B cell (primary cell): ENCODE measurements at regions not wholly inside any gene's neighbourhood (a gene's known extent, or its start where the extent isn't known, plus 50 kb on each side); places are given as distances from the start of the nearest gene placed in this dataset.

ENCODE experiments used
- ATAC-seq: fragments of 200-7000 bp; cut with Tn5 transposase; one replicate; pipeline ENCODE4 v1.10.0; 2021; ENCODE audit warnings: low read depth, mild to moderate bottlenecking, moderate number of reproducible peaks, moderate library complexity
- CTCF ChIA-PET: fragments of 350-600 bp; sonication (Branson Sonifier 250); formaldehyde crosslinking; loops from one replicate; lab custom pipeline; 2021; ENCODE audit warnings: antibody characterized with exemption, inconsistent platforms; lab: Charles Lee
- POLR2A ChIA-PET: fragments of 350-600 bp; sonication (Branson Sonifier 250); formaldehyde crosslinking; loops from one replicate; lab custom pipeline; 2021; ENCODE audit warnings: antibody characterized with exemption; lab: Charles Lee
- DNase-seq: peaks from one replicate; pipeline ENCODE4 v3.0.0; 2013
- H2AFZ ChIP-seq: 2 replicates; pipeline ENCODE4 v1.6.1; 2012; ENCODE audit warnings: mild to moderate bottlenecking, low read depth, low read length; ENCODE audit not compliant: insufficient read depth, poor library complexity, severe bottlenecking
- H3K27ac ChIP-seq, 2 donors: 1 replicate in 1 of 2; 2 replicates in 1 of 2; pipeline ENCODE4 v1.5.1; 2012 to 2013; ENCODE audit warnings: low read length in 2 of 2, mild to moderate bottlenecking in 2 of 2, moderate library complexity in 1 of 2
- H3K27me3 ChIP-seq, 4 experiments: fragments of 200-600 bp in 1 of 4; sonication (generic) in 1 of 4; replicated peaks in 1 of 4; 1 replicate in 2 of 4; 2 replicates in 2 of 4; pipeline versions ENCODE4 v1.6.1 to v1.7.0; 2013 to 2016; ENCODE audit warnings: low read length in 3 of 4, mild to moderate bottlenecking in 2 of 4, mixed read lengths in 1 of 4, moderate library complexity in 1 of 4; ENCODE audit not compliant: insufficient read depth in 4 of 4, control insufficient read depth in 3 of 4; ENCODE audit errors: control extremely low read depth in 1 of 4
- H3K36me3 ChIP-seq, 2 experiments: replicated peaks in 1 of 2; 1 replicate in 1 of 2; 2 replicates in 1 of 2; pipeline versions ENCODE4 v1.6.1 to v1.7.1; 2013; ENCODE audit warnings: low read length in 1 of 2; ENCODE audit not compliant: insufficient read depth in 2 of 2, control insufficient read depth in 1 of 2; ENCODE audit errors: control extremely low read depth in 1 of 2, extremely low read depth in 1 of 2
- H3K4me1 ChIP-seq, 2 donors: fragments of 200-600 bp in 1 of 2; sonication (generic) in 1 of 2; 1 replicate in 1 of 2; 2 replicates in 1 of 2; pipeline versions ENCODE4 v1.5.1 to v1.6.1; 2013 to 2017; ENCODE audit warnings: low read length in 2 of 2; ENCODE audit not compliant: control insufficient read depth in 2 of 2, insufficient read depth in 2 of 2
- H3K4me2 ChIP-seq: replicated peaks from 2 replicates; pipeline ENCODE3; 2012; ENCODE audit warnings: mild to moderate bottlenecking, low read depth, low read length; ENCODE audit not compliant: poor library complexity, severe bottlenecking
- H3K4me3 ChIP-seq, 5 experiments: fragments of 200-600 bp in 1 of 5; sonication (generic) in 1 of 5; 1 replicate in 3 of 5; 2 replicates in 2 of 5; pipeline versions ENCODE4 v1.5.1 to v1.7.0; 2011 to 2016; ENCODE audit warnings: low read length in 4 of 5, mild to moderate bottlenecking in 4 of 5, low read depth in 2 of 5, control low read depth in 1 of 5, moderate library complexity in 1 of 5; ENCODE audit not compliant: insufficient read depth in 1 of 5; ENCODE audit errors: control extremely low read depth in 1 of 5, extremely low read depth in 1 of 5
- H3K79me2 ChIP-seq: fragments of 200-600 bp; sonication (generic); one replicate; pipeline ENCODE4 v1.6.0; 2016; ENCODE audit warnings: low read length; ENCODE audit not compliant: control insufficient read depth, insufficient read depth
- H3K9ac ChIP-seq: fragments of 200-600 bp; sonication (generic); 2 replicates; pipeline ENCODE4 v1.6.1; 2017; ENCODE audit warnings: mild to moderate bottlenecking, low read length, moderate library complexity
- H3K9me3 ChIP-seq, 3 donors: one replicate each; pipeline versions ENCODE4 v1.6.1 to v1.7.1; 2013; ENCODE audit warnings: low read length in 2 of 3; ENCODE audit not compliant: control insufficient read depth in 2 of 3, insufficient read depth in 1 of 3; ENCODE audit errors: control extremely low read depth in 1 of 3
- H4K20me1 ChIP-seq: 2 replicates; pipeline ENCODE4 v1.6.0; 2012; ENCODE audit warnings: mild to moderate bottlenecking, low read length; ENCODE audit not compliant: insufficient read depth, control insufficient read depth, poor library complexity, severe bottlenecking
- H3K27ac Mint-ChIP-seq: one replicate; pipeline ENCODE4 v1.8.0; 2021; ENCODE audit warnings: mixed read lengths
- H3K27me3 Mint-ChIP-seq: one replicate; pipeline ENCODE4 v1.8.0; 2021; ENCODE audit warnings: mixed read lengths
- H3K4me1 Mint-ChIP-seq: one replicate; pipeline ENCODE4 v1.8.0; 2021; ENCODE audit warnings: mixed read lengths
- H3K4me3 Mint-ChIP-seq: one replicate; pipeline ENCODE4 v1.8.0; 2021; ENCODE audit warnings: mixed read lengths
- H3K9me3 Mint-ChIP-seq: one replicate; pipeline ENCODE4 v1.8.0; 2022; ENCODE audit warnings: mixed read lengths; ENCODE audit not compliant: insufficient read depth
- EZH2 ChIP-seq: IDR thresholded peaks from 2 replicates; pipeline ENCODE4 v1.6.1; 2012; ENCODE audit warnings: borderline replicate concordance, low read depth, mild to moderate bottlenecking, moderate library complexity, low read length; ENCODE audit not compliant: insufficient read depth, poor library complexity, severe bottlenecking
- WGBS: methylation state at CpG from one replicate; pipeline ENCODE4 v1.1.5; 2013; ENCODE audit warnings: missing lambda C conversion rate; ENCODE audit not compliant: insufficient coverage; 5-methylcytosine and 5-hydroxymethylcytosine counted together
- intact Hi-C: fragments of 100-400 bp; cut with micrococcal nuclease; formaldehyde crosslinking; loops from one replicate; pipeline ENCODE4 v1.10.0; 2022
- TF ChIP-seq, protein P1 (sequence below): fragments of 200-600 bp; IDR thresholded peaks from one replicate; pipeline ENCODE4 v1.8.0; 2022; ENCODE audit warnings: antibody characterized with exemption, mild to moderate bottlenecking

- Histone ChIP-seq H2AFZ (no peak overlapping the region), H3K4me2 (no peak overlapping the region), H3K27me3 (peaks cover 0 to 5% (median 0%) of the 10 kb centered on the region in 4 experiments), H3K79me2 (no peaks in the 10 kb centered on the region), H3K27ac (no peak overlapping the region), H3K36me3 (no peaks in the 10 kb centered on the region), H3K4me3 (no peak overlapping the region), H3K9ac (no peak overlapping the region), H3K4me1 (no peaks in the 10 kb centered on the region), H3K9me3 (no peaks in the 10 kb centered on the region), H4K20me1 (no peaks in the 10 kb centered on the region)
- intact Hi-C loops = no loop called here
- CTCF ChIA-PET = no interaction called here
- no peak for ATAC-seq
- DNase-seq = no peak
- POLR2A ChIA-PET = no interaction called here
- no peak overlapping the region for H3K27ac Mint-ChIP-seq
- H3K27me3 Mint-ChIP-seq = peaks cover 26% of the 10 kb centered on the region
- no peak for TF ChIP-seq EZH2
- TF ChIP-seq, protein P1, sequence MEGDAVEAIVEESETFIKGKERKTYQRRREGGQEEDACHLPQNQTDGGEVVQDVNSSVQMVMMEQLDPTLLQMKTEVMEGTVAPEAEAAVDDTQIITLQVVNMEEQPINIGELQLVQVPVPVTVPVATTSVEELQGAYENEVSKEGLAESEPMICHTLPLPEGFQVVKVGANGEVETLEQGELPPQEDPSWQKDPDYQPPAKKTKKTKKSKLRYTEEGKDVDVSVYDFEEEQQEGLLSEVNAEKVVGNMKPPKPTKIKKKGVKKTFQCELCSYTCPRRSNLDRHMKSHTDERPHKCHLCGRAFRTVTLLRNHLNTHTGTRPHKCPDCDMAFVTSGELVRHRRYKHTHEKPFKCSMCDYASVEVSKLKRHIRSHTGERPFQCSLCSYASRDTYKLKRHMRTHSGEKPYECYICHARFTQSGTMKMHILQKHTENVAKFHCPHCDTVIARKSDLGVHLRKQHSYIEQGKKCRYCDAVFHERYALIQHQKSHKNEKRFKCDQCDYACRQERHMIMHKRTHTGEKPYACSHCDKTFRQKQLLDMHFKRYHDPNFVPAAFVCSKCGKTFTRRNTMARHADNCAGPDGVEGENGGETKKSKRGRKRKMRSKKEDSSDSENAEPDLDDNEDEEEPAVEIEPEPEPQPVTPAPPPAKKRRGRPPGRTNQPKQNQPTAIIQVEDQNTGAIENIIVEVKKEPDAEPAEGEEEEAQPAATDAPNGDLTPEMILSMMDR = no peak
- H3K4me1 Mint-ChIP-seq = no peaks in the 10 kb centered on the region
- no peaks in the 10 kb centered on the region for H3K9me3 Mint-ChIP-seq
- H3K4me3 Mint-ChIP-seq = no peak overlapping the region
- WGBS = 94% methylated on average over 2 of the region's 2 CpGs
Measured at GRCh38 chr4:138857416-138857815, 158.2 kb upstream of the NOCT start.

GRCh38 chr4:138852681-138853080 lies 162.9 kb upstream of the NOCT start:
- no CpG with 5 or more reads among the region's 2 CpGs for WGBS
- no peaks in the 10 kb centered on the region for H3K9me3 Mint-ChIP-seq
- H3K4me3 ChIP-seq = no peak overlapping the region
- ChIA-PET POLR2A (no interaction called here), CTCF (interaction anchor here (1.9 kb wide), 1 partner anchor 19 kb away, joined by 7 read pairs; no protein-coding TSS in a partner anchor)
- DNase-seq (no peak), ATAC-seq (no peak)
- H3K79me2 ChIP-seq = no peaks in the 10 kb centered on the region
- H3K4me2 ChIP-seq = no peak overlapping the region
- no peaks in the 10 kb centered on the region for H3K36me3 ChIP-seq
- H3K27ac ChIP-seq = no peak overlapping the region
- no peak overlapping the region for H3K27ac Mint-ChIP-seq
- peaks cover 0 to 5% (median 1%) of the 10 kb centered on the region in 4 experiments for H3K27me3 ChIP-seq
- H3K9ac ChIP-seq = no peak overlapping the region
- peaks cover 20% of the 10 kb centered on the region for H3K27me3 Mint-ChIP-seq
- intact Hi-C loops = no loop called here
- TF ChIP-seq EZH2 = no peak
- TF ChIP-seq, protein P1 = no peak
- H3K9me3 ChIP-seq = no peaks in the 10 kb centered on the region
- H4K20me1 ChIP-seq = no peaks in the 10 kb centered on the region
- H3K4me1 ChIP-seq = peaks cover 0 to 4% of the 10 kb centered on the region in 2 donors
- H3K4me1 Mint-ChIP-seq = peaks cover 5% of the 10 kb centered on the region
- H2AFZ ChIP-seq = no peak overlapping the region
- no peak overlapping the region for H3K4me3 Mint-ChIP-seq
